GM19463 (cell line): ENCODE measurements at regions not wholly inside any gene's neighbourhood (a gene's known extent, or its start where the extent isn't known, plus 50 kb on each side); places are given as distances from the start of the nearest gene placed in this dataset.
"Not testable (repeated sequence)": the region's sequence is repeated elsewhere in the genome, so short reads cannot be mapped to it uniquely, and the experiment has no call there.

ENCODE experiments used
- ATAC-seq: cut with Tn5 transposase; IDR thresholded peaks from one replicate; pipeline ENCODE4 v1.9.1; 2021; ENCODE audit warnings: mild to moderate bottlenecking, moderate library complexity; ENCODE audit not compliant: unreplicated experiment

DNA sequence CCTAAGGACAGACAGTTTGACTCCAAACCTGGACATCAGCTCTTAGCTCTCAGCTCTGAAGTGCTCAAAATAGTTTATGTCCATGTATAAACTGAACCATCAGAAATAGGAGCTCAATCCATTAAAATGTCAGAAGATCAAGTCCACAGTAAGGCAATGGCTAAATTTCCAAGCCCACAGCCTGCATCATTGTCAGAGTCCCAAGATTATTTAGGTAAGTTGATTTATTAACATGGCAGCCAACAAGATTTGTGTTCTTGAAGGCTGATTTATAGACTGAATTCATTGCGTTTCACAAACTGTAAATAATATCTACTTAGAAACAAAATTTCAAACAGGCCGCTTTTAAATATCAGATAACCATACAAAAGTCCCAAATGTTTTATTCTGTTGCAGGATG is 286.5 kb upstream of the ADGRL3 start:
- ATAC-seq, result no peak

- ATAC-seq, result not testable (repeated sequence)
These were observed 278.4 kb upstream of the ADGRL3 start for GRCh38 chr4:60921735-60922134.

DNA sequence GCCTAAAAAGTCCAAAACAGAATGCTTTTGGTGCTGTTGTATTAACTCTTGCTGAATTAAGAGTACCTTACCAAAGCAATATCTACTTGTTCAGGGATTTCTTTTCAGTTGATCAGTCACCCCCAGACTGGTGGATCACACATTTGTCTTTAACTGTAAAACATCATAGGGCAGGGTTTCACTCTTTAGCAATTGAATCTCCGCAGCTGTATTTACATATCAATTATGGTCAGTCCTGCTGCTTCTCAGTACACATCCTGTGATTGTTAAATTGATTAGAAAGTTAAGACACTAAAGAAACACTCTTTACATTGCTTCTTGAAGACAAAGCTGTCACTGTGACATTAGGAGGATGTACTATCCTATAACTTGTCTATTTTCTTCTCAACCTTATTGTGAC is 277.1 kb upstream of the ADGRL3 start:
- no peak for ATAC-seq

GRCh38 chr4:60926624-60927023 is 273.5 kb upstream of the ADGRL3 start:
- ATAC-seq, result no peak

GRCh38 chr4:60930866-60931265 is 269.3 kb upstream of the ADGRL3 start:
- no peak for ATAC-seq

- no peak for ATAC-seq
These were observed 265.4 kb upstream of the ADGRL3 start for GRCh38 chr4:60934566-60935295.

GRCh38 chr4:60938181-60938580 is 261.9 kb upstream of the ADGRL3 start:
- ATAC-seq, result no peak

GRCh38 chr4:60938621-60939020 is 261.5 kb upstream of the ADGRL3 start:
- no peak for ATAC-seq

DNA sequence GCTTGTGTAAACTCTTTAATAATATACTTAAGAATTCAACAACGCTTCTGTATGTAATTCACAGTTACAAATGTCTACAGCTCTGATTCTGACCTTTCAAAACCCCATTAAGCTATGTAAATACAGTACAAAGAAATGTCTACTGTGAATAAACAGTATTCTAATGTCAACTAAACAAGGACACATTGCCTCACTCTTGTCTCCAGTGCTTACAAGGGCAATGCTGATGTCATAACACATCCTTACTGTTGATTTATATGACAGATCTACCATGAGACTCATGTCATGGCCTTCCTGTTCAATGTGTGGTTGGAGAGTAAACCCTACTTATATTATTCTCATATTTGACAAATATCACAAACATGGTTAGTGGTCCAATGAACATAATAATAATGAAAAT is 256.1 kb upstream of the ADGRL3 start:
- no peak for ATAC-seq

DNA sequence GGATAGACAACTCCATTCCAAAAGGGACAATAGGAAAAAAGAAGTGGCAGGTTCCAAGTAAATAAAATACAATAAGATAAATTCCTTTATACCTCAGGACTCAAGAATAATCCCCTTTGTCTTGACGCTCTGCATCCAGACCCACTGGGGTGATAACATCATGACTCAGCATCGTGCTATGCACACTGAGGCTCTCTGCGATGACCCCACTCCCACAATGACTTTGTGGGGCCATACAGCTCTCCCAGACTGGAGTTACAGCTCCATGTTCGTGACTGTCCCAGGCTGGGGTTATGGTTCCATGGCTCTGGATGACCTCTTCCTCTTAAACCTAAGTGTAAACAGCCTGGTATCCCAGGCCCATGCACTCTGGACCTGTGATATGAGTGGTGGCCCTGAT is 254.5 kb upstream of the ADGRL3 start:
- ATAC-seq, result no peak

- no peak for ATAC-seq
These were observed 252.1 kb upstream of the ADGRL3 start for GRCh38 chr4:60948008-60948407.

GRCh38 chr4:60952921-60953320 is 247.2 kb upstream of the ADGRL3 start:
- ATAC-seq, result no peak

- ATAC-seq, result no peak
These were observed 246.3 kb upstream of the ADGRL3 start for GRCh38 chr4:60953826-60954225.

DNA sequence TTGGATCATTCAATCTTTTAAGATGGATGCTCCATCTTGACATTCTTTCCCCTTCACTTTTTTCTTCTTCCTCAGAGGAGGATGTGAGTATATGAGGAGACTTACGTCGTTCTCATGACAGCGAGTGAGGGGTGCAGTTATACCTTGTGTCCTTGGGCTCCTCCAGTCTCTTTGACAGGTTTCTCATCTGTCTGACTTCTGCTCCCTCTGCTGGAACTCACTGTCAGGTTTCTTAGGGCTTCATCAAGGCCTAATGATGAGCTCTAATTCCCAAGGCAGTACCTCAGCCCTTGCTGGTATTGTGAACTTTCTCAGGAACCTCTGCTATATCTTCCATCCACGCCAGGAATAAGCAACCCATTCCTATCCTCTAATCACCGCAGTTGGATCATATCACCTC is 237.8 kb upstream of the ADGRL3 start:
- ATAC-seq, result no peak

- ATAC-seq, result no peak
These were observed 218.6 kb upstream of the ADGRL3 start for GRCh38 chr4:60981534-60981933.

DNA sequence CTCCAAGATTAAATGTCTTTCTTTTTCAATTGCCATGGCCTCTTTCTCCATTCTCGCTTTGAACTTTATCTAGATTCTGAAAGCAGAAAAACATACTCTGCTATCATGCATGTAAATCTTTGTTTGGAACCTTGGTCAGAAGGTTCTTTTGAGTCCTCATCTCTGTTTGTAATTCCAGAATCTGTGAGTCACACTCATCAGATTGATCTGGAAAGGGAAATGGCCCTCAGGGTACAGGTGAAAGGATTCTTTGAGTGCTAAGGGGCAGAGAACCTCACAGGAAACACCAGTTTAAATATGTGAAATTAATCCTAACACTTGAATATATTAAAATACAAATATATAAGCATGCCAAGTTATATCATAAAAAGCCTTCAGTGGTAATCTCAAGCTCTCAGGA is 211.0 kb upstream of the ADGRL3 start:
- no peak for ATAC-seq

GRCh38 chr4:60992037-60992436 is 208.1 kb upstream of the ADGRL3 start:
- no peak for ATAC-seq

- ATAC-seq, result no peak
These were observed 196.8 kb upstream of the ADGRL3 start for GRCh38 chr4:61003301-61003700.

- ATAC-seq, result no peak
These were observed 195.4 kb upstream of the ADGRL3 start for GRCh38 chr4:61004651-61005170.

- ATAC-seq, result no peak
These were observed 189.1 kb upstream of the ADGRL3 start for GRCh38 chr4:61011051-61011450.

DNA sequence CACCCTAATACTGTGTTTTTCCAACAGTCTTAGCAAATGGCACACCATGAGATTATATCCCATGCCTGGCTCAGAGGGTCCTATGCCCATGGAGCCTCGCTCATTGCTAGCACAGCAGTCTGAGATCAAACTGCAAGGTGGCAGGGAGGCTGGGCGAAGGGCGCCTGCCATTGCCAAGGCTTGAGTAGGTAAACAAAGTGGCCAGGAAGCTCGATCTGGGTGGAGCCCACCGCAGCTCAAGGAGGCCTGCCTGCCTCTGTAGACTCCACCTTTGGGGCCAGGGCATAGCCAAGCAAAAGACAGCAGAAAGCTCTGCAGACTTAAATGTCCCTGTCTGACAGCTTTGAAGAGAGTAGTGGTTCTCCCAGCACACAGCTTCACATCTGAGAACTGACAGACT is 188.2 kb upstream of the ADGRL3 start:
- not testable (repeated sequence) for ATAC-seq

GRCh38 chr4:61024610-61025009 is 175.5 kb upstream of the ADGRL3 start:
- no peak for ATAC-seq

DNA sequence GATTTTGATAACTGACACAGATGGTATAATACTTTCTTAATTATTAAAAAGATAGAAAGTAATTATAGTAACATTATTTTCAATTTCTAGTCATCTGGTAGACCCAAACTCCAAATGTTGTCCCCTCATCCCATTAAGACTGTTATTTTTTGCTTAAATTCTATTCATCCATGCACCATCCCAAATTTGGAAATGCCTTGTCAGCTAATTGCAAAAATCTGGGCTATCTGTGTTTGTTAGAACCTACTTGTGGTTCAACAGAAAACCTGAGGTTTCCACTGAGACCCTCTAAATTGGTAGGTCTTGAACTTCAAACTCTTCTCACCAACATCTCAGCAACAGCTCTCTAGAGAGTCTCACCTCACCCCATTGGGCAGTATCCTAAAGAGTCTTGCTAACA is 172.2 kb upstream of the ADGRL3 start:
- no peak for ATAC-seq
